Upper lobe of left lung (tissue), 6 donors: ENCODE measurements at regions not wholly inside any gene's neighbourhood (a gene's known extent, or its start where the extent isn't known, plus 50 kb on each side); places are given as distances from the start of the nearest gene placed in this dataset.
"Not testable (repeated sequence)": the region's sequence is repeated elsewhere in the genome, so short reads cannot be mapped to it uniquely, and the experiment has no call there.

Experiments used
- ATAC-seq, 2 donors: fragments of 200-7000 bp; cut with Tn5 transposase; one replicate each; pipeline ENCODE4 v1.9.1; 2022; ENCODE audit warnings: mild to moderate bottlenecking in 2 of 2, moderate library complexity in 2 of 2; ENCODE audit not compliant: low FRiP score in 2 of 2
- DNase-seq, 2 donors: peaks; one replicate each; pipeline ENCODE4 v3.0.0-alpha.2; 2019 to 2020
- H3K27ac ChIP-seq, 4 donors: fragments of 200-600 bp; sonication (generic); one replicate each; pipeline ENCODE4 v1.5.1; 2016 to 2019
- H3K27me3 ChIP-seq, 4 donors: fragments of 200-600 bp; sonication (generic); one replicate each; pipeline ENCODE4 v1.5.1; 2017 to 2019
- H3K36me3 ChIP-seq, 4 donors: fragments of 200-600 bp; sonication (generic); one replicate each; pipeline ENCODE4 v1.5.1; 2016 to 2019
- H3K4me1 ChIP-seq, 4 donors: fragments of 200-600 bp; sonication (generic); one replicate each; pipeline ENCODE4 v1.5.1; 2018 to 2019
- H3K4me3 ChIP-seq, 4 donors: fragments of 200-600 bp; sonication (generic); one replicate each; pipeline ENCODE4 v1.5.1; 2017 to 2019; ENCODE audit warnings: mild to moderate bottlenecking in 2 of 4, moderate library complexity in 1 of 4
- H3K9me3 ChIP-seq, 4 donors: fragments of 200-600 bp; sonication (generic); one replicate each; pipeline ENCODE4 v1.5.1; 2018 to 2019
- CTCF ChIP-seq, 6 experiments: fragments of 450-650 bp in 4 of 6; fragments of 200-600 bp in 2 of 6; sonication (generic) in 2 of 6; IDR thresholded peaks; one replicate each; pipeline ENCODE4 v1.5.1; 2016 to 2019; ENCODE audit warnings: antibody characterized with exemption in 6 of 6
- EP300 ChIP-seq, 4 donors: sonication (generic); formaldehyde crosslinking; IDR thresholded peaks; one replicate each; pipeline ENCODE4 v1.5.1; 2017; ENCODE audit warnings: antibody characterized with exemption in 4 of 4, control low read depth in 2 of 4
- POLR2A ChIP-seq, 4 donors: fragments of 450-650 bp; IDR thresholded peaks; one replicate each; pipeline ENCODE4 v1.5.1; 2016 to 2017; ENCODE audit warnings: antibody characterized with exemption in 4 of 4, mild to moderate bottlenecking in 2 of 4
- POLR2AphosphoS5 ChIP-seq, 2 donors: sonication (generic); formaldehyde crosslinking; IDR thresholded peaks; one replicate each; pipeline ENCODE4 v1.5.1; 2017; ENCODE audit warnings: antibody characterized with exemption in 2 of 2
- WGBS, 2 donors: methylation state at CpG; one replicate each; pipeline ENCODE4 v1.1.5; 2017 to 2018; 5-methylcytosine and 5-hydroxymethylcytosine counted together
- donor health status: DM: no; HTN: no; CAD: no; lungs with moderate emphysema.
- donor health status: DM: no; HTN: yes; CAD: no; lungs with severe emphysema.

DNA sequence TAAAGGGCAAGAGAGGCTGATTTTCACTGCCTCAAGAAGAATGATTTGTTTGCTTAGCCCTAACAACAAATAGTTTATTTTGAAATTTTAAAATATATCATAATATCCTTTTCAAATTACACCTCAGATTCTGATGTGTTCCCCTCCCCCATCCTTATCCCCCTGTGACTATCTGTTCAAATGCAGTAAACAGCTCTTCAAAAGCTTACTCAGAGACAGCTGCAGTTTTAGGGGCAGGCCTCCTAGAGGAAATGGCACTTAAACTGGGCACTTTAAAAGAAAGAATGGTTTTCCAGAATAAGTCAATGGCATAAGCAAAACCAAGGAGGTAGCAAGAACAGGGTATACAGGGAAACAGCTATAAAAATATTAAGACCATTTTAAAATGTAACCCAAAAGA, 118.6 kb upstream of the UST start:
- H3K27ac ChIP-seq = no peak overlapping the region
- H3K9me3 ChIP-seq = no peaks in the 10 kb centered on the region
- H3K27me3 ChIP-seq = no peaks in the 10 kb centered on the region
- DNase-seq (no peak), ATAC-seq (no peak)
- no peak overlapping the region for H3K4me3 ChIP-seq
- H3K4me1 ChIP-seq = peaks cover 0 to 3% (median 3%) of the 10 kb centered on the region in 4 donors
- TF ChIP-seq EP300 (IDR thresholded peaks at IDR 0.05) (no peak), POLR2A (IDR thresholded peaks at IDR 0.05) (no peak), CTCF (IDR thresholded peaks at IDR 0.05) (no peak), POLR2AphosphoS5 (IDR thresholded peaks at IDR 0.05) (no peak)
- no peaks in the 10 kb centered on the region for H3K36me3 ChIP-seq

GRCh38 chr6:148629181-148629580, 117.6 kb upstream of the UST start:
- ATAC-seq = peak in 1 of 2 donors; percentile 73
- no peaks in the 10 kb centered on the region for H3K36me3 ChIP-seq
- TF ChIP-seq POLR2AphosphoS5 (IDR thresholded peaks at IDR 0.05) (no peak), CTCF (IDR thresholded peaks at IDR 0.05) (no peak), POLR2A (IDR thresholded peaks at IDR 0.05) (no peak), EP300 (IDR thresholded peaks at IDR 0.05) (no peak)

DNA sequence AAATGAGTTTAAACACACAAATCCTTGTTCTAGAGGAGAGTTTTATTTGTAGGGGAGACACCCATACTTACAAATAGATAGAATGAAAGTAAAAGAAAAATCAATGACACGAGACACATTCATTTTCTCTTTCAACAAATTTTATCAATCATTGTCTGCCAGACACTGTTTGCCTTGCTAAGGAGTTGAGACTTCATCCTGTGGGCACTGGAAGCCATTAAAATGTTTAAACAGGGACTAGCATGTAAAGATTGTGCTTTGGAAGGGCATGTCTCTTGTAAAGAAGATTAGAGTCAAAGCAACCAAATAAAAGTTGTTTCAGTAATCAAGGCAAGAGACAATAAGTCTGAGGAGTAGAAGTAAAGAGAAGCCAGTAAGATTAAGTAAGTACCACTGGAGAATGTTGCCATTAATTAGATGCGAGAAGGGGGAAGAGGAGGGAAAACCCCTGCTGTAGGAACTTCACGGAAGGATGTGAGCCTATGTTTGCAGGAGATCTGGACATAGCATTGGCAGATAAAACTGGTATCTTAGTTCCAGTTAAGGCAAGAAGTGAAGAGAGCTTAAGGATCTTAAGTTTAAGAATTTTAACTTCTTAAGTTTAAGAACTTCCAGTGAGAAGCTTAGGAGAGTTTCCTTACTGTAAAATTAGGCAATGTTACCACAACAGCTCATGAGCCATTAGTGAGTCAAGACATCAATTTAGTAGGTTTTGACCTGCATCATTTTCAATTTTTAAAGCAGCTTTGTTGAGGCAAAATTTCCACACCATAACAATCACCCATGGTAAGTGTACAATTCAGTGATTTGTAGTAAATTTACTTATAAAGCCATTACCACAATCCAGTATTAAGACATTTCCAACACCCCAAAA, 117.0 kb upstream of the UST start:
- Histone ChIP-seq H3K9me3 (no peaks in the 10 kb centered on the region), H3K36me3 (no peaks in the 10 kb centered on the region), H3K4me3 (no peak overlapping the region), H3K27me3 (no peaks in the 10 kb centered on the region), H3K4me1 (peaks cover 0 to 3% (median 1%) of the 10 kb centered on the region in 4 donors), H3K27ac (no peak overlapping the region)
- TF ChIP-seq POLR2AphosphoS5 (IDR thresholded peaks at IDR 0.05) (no peak), CTCF (IDR thresholded peaks at IDR 0.05) (no peak), EP300 (IDR thresholded peaks at IDR 0.05) (no peak), POLR2A (IDR thresholded peaks at IDR 0.05) (no peak)
- DNase-seq (no peak), ATAC-seq (no peak)
- WGBS, 2 donors = 57% methylated on average over 3 of the region's 3 CpGs

More at GRCh38 chr6:148629181-148629580, 117.6 kb upstream of the UST start:
- Histone ChIP-seq H3K4me1 (peaks cover 0 to 3% (median 2%) of the 10 kb centered on the region in 4 donors), H3K27ac (no peak overlapping the region), H3K9me3 (no peaks in the 10 kb centered on the region), H3K4me3 (no peak overlapping the region), H3K27me3 (no peaks in the 10 kb centered on the region)
- WGBS, 2 donors = 60 to 68% methylated on average over 1 of the region's 1 CpG
- DNase-seq = no peak

GRCh38 chr6:148635070-148635743, 111.6 kb upstream of the UST start:
- DNase-seq = no peak
- no peak overlapping the region for H3K4me3 ChIP-seq
- no peak for ATAC-seq
- no peaks in the 10 kb centered on the region for H3K9me3 ChIP-seq
- no peak for TF ChIP-seq POLR2AphosphoS5 (IDR thresholded peaks at IDR 0.05)
- TF ChIP-seq EP300 (IDR thresholded peaks at IDR 0.05) = no peak
- TF ChIP-seq CTCF (IDR thresholded peaks at IDR 0.05) = no peak
- no peak for TF ChIP-seq POLR2A (IDR thresholded peaks at IDR 0.05)
- H3K27ac ChIP-seq = no peak overlapping the region
- H3K4me1 ChIP-seq = no peaks in the 10 kb centered on the region
- 90 to 94% methylated on average over 1 of the region's 1 CpG for WGBS, 2 donors
- no peaks in the 10 kb centered on the region for H3K27me3 ChIP-seq
- no peaks in the 10 kb centered on the region for H3K36me3 ChIP-seq

GRCh38 chr6:148641836-148642235, 105.0 kb upstream of the UST start:
- not testable (repeated sequence) for H3K4me1 ChIP-seq, ATAC-seq, H3K9me3 ChIP-seq, H3K27me3 ChIP-seq, H3K27ac ChIP-seq, H3K36me3 ChIP-seq, H3K4me3 ChIP-seq
- 83 to 84% methylated on average over 4 to 8 of the region's 8 CpGs for WGBS, 2 donors
- DNase-seq = peak in 1 of 2 donors; percentile 22

DNA sequence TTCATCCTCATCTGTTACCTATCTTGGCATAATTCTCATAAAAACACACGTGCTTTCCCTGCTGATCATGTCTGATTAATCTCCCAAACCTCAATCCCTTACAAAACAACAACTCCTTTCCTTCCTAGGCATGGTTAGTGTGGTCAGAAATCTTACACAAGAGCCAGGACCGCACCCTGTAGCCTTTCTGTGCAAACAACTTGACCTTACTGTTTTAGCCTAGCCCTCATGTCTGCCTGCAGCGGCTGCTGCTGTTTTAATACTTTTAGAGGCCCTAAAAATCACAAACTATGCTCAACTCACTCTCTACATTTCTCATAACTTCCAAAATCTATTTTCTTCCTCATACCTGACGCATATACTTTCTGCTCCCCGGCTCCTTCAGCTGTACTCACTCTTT, 103.6 kb upstream of the UST start:
- H3K36me3 ChIP-seq, ATAC-seq, H3K9me3 ChIP-seq, H3K4me1 ChIP-seq, H3K27me3 ChIP-seq, H3K4me3 ChIP-seq: not testable (repeated sequence)
- DNase-seq = peak in 1 of 2 donors; percentile 58
- H3K27ac ChIP-seq = peak overlapping the region in 1 of 4 donors; percentile 46
- 54 to 73% methylated on average over 4 to 5 of the region's 5 CpGs for WGBS, 2 donors

GRCh38 chr6:148645049-148645448, 101.8 kb upstream of the UST start:
- DNase-seq, H3K9me3 ChIP-seq, H3K4me1 ChIP-seq, H3K4me3 ChIP-seq, H3K36me3 ChIP-seq, H3K27me3 ChIP-seq, ATAC-seq, H3K27ac ChIP-seq: not testable (repeated sequence)
- 67 to 81% methylated on average over 7 of the region's 7 CpGs for WGBS, 2 donors
